B cell (primary cell): ENCODE measurements at regions not wholly inside any gene's neighbourhood (a gene's known extent, or its start where the extent isn't known, plus 50 kb on each side); places are given as distances from the start of the nearest gene placed in this dataset.
"Not testable (repeated sequence)": the region's sequence is repeated elsewhere in the genome, so short reads cannot be mapped to it uniquely, and the experiment has no call there.

Experiments
- ATAC-seq: fragments of 200-7000 bp; cut with Tn5 transposase; one replicate; pipeline ENCODE4 v1.10.0; 2021; ENCODE audit warnings: low read depth, mild to moderate bottlenecking, moderate number of reproducible peaks, moderate library complexity
- CTCF ChIA-PET: fragments of 350-600 bp; sonication (Branson Sonifier 250); formaldehyde crosslinking; loops from one replicate; lab custom pipeline; 2021; ENCODE audit warnings: antibody characterized with exemption, inconsistent platforms; lab: Charles Lee
- POLR2A ChIA-PET: fragments of 350-600 bp; sonication (Branson Sonifier 250); formaldehyde crosslinking; loops from one replicate; lab custom pipeline; 2021; ENCODE audit warnings: antibody characterized with exemption; lab: Charles Lee
- DNase-seq: peaks from one replicate; pipeline ENCODE4 v3.0.0; 2013
- H2AFZ ChIP-seq: 2 replicates; pipeline ENCODE4 v1.6.1; 2012; ENCODE audit warnings: mild to moderate bottlenecking, low read depth, low read length; ENCODE audit not compliant: insufficient read depth, poor library complexity, severe bottlenecking
- H3K27ac ChIP-seq, 2 donors: 1 replicate in 1 of 2; 2 replicates in 1 of 2; pipeline ENCODE4 v1.5.1; 2012 to 2013; ENCODE audit warnings: low read length in 2 of 2, mild to moderate bottlenecking in 2 of 2, moderate library complexity in 1 of 2
- H3K27me3 ChIP-seq, 4 experiments: fragments of 200-600 bp in 1 of 4; sonication (generic) in 1 of 4; replicated peaks in 1 of 4; 1 replicate in 2 of 4; 2 replicates in 2 of 4; pipeline versions ENCODE4 v1.6.1 to v1.7.0; 2013 to 2016; ENCODE audit warnings: low read length in 3 of 4, mild to moderate bottlenecking in 2 of 4, mixed read lengths in 1 of 4, moderate library complexity in 1 of 4; ENCODE audit not compliant: insufficient read depth in 4 of 4, control insufficient read depth in 3 of 4; ENCODE audit errors: control extremely low read depth in 1 of 4
- H3K36me3 ChIP-seq, 2 experiments: replicated peaks in 1 of 2; 1 replicate in 1 of 2; 2 replicates in 1 of 2; pipeline versions ENCODE4 v1.6.1 to v1.7.1; 2013; ENCODE audit warnings: low read length in 1 of 2; ENCODE audit not compliant: insufficient read depth in 2 of 2, control insufficient read depth in 1 of 2; ENCODE audit errors: control extremely low read depth in 1 of 2, extremely low read depth in 1 of 2
- H3K4me1 ChIP-seq, 2 donors: fragments of 200-600 bp in 1 of 2; sonication (generic) in 1 of 2; 1 replicate in 1 of 2; 2 replicates in 1 of 2; pipeline versions ENCODE4 v1.5.1 to v1.6.1; 2013 to 2017; ENCODE audit warnings: low read length in 2 of 2; ENCODE audit not compliant: control insufficient read depth in 2 of 2, insufficient read depth in 2 of 2
- H3K4me2 ChIP-seq: replicated peaks from 2 replicates; pipeline ENCODE3; 2012; ENCODE audit warnings: mild to moderate bottlenecking, low read depth, low read length; ENCODE audit not compliant: poor library complexity, severe bottlenecking
- H3K4me3 ChIP-seq, 5 experiments: fragments of 200-600 bp in 1 of 5; sonication (generic) in 1 of 5; 1 replicate in 3 of 5; 2 replicates in 2 of 5; pipeline versions ENCODE4 v1.5.1 to v1.7.0; 2011 to 2016; ENCODE audit warnings: low read length in 4 of 5, mild to moderate bottlenecking in 4 of 5, low read depth in 2 of 5, control low read depth in 1 of 5, moderate library complexity in 1 of 5; ENCODE audit not compliant: insufficient read depth in 1 of 5; ENCODE audit errors: control extremely low read depth in 1 of 5, extremely low read depth in 1 of 5
- H3K79me2 ChIP-seq: fragments of 200-600 bp; sonication (generic); one replicate; pipeline ENCODE4 v1.6.0; 2016; ENCODE audit warnings: low read length; ENCODE audit not compliant: control insufficient read depth, insufficient read depth
- H3K9ac ChIP-seq: fragments of 200-600 bp; sonication (generic); 2 replicates; pipeline ENCODE4 v1.6.1; 2017; ENCODE audit warnings: mild to moderate bottlenecking, low read length, moderate library complexity
- H3K9me3 ChIP-seq, 3 donors: one replicate each; pipeline versions ENCODE4 v1.6.1 to v1.7.1; 2013; ENCODE audit warnings: low read length in 2 of 3; ENCODE audit not compliant: control insufficient read depth in 2 of 3, insufficient read depth in 1 of 3; ENCODE audit errors: control extremely low read depth in 1 of 3
- H4K20me1 ChIP-seq: 2 replicates; pipeline ENCODE4 v1.6.0; 2012; ENCODE audit warnings: mild to moderate bottlenecking, low read length; ENCODE audit not compliant: insufficient read depth, control insufficient read depth, poor library complexity, severe bottlenecking
- H3K27ac Mint-ChIP-seq: one replicate; pipeline ENCODE4 v1.8.0; 2021; ENCODE audit warnings: mixed read lengths
- H3K27me3 Mint-ChIP-seq: one replicate; pipeline ENCODE4 v1.8.0; 2021; ENCODE audit warnings: mixed read lengths
- H3K4me1 Mint-ChIP-seq: one replicate; pipeline ENCODE4 v1.8.0; 2021; ENCODE audit warnings: mixed read lengths
- H3K4me3 Mint-ChIP-seq: one replicate; pipeline ENCODE4 v1.8.0; 2021; ENCODE audit warnings: mixed read lengths
- H3K9me3 Mint-ChIP-seq: one replicate; pipeline ENCODE4 v1.8.0; 2022; ENCODE audit warnings: mixed read lengths; ENCODE audit not compliant: insufficient read depth
- EZH2 ChIP-seq: IDR thresholded peaks from 2 replicates; pipeline ENCODE4 v1.6.1; 2012; ENCODE audit warnings: borderline replicate concordance, low read depth, mild to moderate bottlenecking, moderate library complexity, low read length; ENCODE audit not compliant: insufficient read depth, poor library complexity, severe bottlenecking
- WGBS: methylation state at CpG from one replicate; pipeline ENCODE4 v1.1.5; 2013; ENCODE audit warnings: missing lambda C conversion rate; ENCODE audit not compliant: insufficient coverage; 5-methylcytosine and 5-hydroxymethylcytosine counted together
- intact Hi-C: fragments of 100-400 bp; cut with micrococcal nuclease; formaldehyde crosslinking; loops from one replicate; pipeline ENCODE4 v1.10.0; 2022
- TF ChIP-seq, protein P1 (sequence below): fragments of 200-600 bp; IDR thresholded peaks from one replicate; pipeline ENCODE4 v1.8.0; 2022; ENCODE audit warnings: antibody characterized with exemption, mild to moderate bottlenecking

DNA sequence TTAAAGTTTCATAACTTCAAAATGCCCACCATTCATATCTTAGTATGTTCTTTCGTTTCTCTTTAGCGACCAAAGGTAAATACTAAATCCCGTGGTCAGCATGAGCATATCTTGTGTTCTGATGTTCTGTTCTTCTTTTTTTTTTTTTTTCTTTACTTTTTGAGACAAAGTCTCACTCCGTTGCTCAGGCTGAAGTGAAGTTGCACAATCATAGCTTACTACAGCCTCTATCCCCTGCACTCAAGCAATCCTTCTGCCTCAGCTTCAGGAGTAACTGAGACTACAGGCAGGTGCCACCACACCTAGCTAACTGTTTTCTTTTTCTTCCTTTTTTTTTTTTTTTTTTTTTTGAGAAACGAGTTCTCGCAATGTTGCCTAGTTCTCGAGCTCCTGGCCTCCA, 60.9 kb upstream of the ATP12A start:
- Histone ChIP-seq H4K20me1 (no peaks in the 10 kb centered on the region), H3K27ac (no peak overlapping the region), H3K79me2 (no peaks in the 10 kb centered on the region), H3K9me3 (peaks cover 0 to 17% (median 0%) of the 10 kb centered on the region in 3 donors), H3K9ac (no peak overlapping the region), H2AFZ (no peak overlapping the region), H3K27me3 (no peaks in the 10 kb centered on the region), H3K4me2 (no peak overlapping the region), H3K4me1 (peaks cover 14 to 15% of the 10 kb centered on the region in 2 donors), H3K4me3 (no peak overlapping the region), H3K36me3 (no peaks in the 10 kb centered on the region)
- ChIA-PET POLR2A (interaction anchor here (0.5 kb wide), 1 partner anchor 15 kb away, joined by 4 read pairs; no protein-coding TSS in a partner anchor), CTCF (no interaction called here)
- no peak for DNase-seq
- WGBS = no CpG with 5 or more reads among the region's 7 CpGs
- no peak for ATAC-seq
- peaks cover 19% of the 10 kb centered on the region for H3K4me1 Mint-ChIP-seq
- intact Hi-C loops = no loop called here
- no peak overlapping the region for H3K4me3 Mint-ChIP-seq
- H3K27me3 Mint-ChIP-seq = no peaks in the 10 kb centered on the region
- H3K9me3 Mint-ChIP-seq = no peaks in the 10 kb centered on the region
- no peak overlapping the region for H3K27ac Mint-ChIP-seq
- TF ChIP-seq, protein P1, sequence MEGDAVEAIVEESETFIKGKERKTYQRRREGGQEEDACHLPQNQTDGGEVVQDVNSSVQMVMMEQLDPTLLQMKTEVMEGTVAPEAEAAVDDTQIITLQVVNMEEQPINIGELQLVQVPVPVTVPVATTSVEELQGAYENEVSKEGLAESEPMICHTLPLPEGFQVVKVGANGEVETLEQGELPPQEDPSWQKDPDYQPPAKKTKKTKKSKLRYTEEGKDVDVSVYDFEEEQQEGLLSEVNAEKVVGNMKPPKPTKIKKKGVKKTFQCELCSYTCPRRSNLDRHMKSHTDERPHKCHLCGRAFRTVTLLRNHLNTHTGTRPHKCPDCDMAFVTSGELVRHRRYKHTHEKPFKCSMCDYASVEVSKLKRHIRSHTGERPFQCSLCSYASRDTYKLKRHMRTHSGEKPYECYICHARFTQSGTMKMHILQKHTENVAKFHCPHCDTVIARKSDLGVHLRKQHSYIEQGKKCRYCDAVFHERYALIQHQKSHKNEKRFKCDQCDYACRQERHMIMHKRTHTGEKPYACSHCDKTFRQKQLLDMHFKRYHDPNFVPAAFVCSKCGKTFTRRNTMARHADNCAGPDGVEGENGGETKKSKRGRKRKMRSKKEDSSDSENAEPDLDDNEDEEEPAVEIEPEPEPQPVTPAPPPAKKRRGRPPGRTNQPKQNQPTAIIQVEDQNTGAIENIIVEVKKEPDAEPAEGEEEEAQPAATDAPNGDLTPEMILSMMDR = no peak
- no peak for TF ChIP-seq EZH2

DNA sequence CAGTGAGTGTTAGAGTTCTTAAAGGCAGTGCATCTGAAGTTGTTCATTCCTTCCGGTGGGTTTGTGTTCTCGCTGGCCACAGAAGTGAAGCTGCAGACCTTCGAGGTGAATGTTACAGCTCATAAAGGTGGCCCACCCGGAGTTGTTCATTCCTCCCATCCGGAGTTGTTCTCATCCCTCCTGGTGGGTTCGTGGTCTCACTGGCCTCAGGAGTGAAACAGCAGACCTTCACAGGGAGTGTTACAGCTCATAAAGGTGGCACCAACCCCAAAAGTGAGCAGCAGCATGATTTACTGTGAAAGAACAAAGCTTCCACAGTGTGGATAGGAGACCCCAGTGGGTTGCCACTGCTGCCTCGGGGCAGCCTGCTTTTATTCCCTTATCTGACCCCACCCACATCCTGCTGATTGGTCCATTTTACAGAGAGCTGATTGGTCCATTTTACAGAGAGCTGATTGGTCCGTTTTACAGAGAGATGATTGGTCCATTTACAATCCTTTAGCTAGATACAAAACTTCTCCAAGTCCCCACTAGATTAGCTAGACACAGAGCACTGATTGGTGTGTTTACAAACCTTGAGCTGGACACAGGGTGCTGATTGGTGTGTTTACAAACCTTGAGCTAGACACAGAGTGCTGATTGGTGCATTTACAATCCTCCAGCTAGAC, 57.6 kb upstream of the ATP12A start:
- H3K9ac ChIP-seq, intact Hi-C loops, H2AFZ ChIP-seq, H3K4me2 ChIP-seq, H3K27me3 Mint-ChIP-seq, ATAC-seq, H4K20me1 ChIP-seq, DNase-seq, POLR2A ChIA-PET, H3K27ac Mint-ChIP-seq, H3K4me3 ChIP-seq, CTCF ChIA-PET, H3K27ac ChIP-seq, H3K79me2 ChIP-seq, H3K4me3 Mint-ChIP-seq, H3K36me3 ChIP-seq, H3K27me3 ChIP-seq, H3K9me3 Mint-ChIP-seq: not testable (repeated sequence)
- Histone ChIP-seq H3K9me3 (peaks cover 0 to 17% (median 0%) of the 10 kb centered on the region in 3 donors), H3K4me1 (peaks cover 21 to 35% of the 10 kb centered on the region in 2 donors)
- peaks cover 30% of the 10 kb centered on the region for H3K4me1 Mint-ChIP-seq
- 84% methylated on average over 5 of the region's 8 CpGs for WGBS
